Endometrium (tissue), 2 donors: ENCODE measurements at regions not wholly inside any gene's neighbourhood (a gene's known extent, or its start where the extent isn't known, plus 50 kb on each side); places are given as distances from the start of the nearest gene placed in this dataset.

ENCODE experiments used
- FAIRE-seq: peaks from 2 replicates; lab custom pipeline; 2012; peaks lifted over from hg19 to GRCh38; lab: Jason Lieb, UNC
- donor health status: control.
- donor health status: control.

DNA sequence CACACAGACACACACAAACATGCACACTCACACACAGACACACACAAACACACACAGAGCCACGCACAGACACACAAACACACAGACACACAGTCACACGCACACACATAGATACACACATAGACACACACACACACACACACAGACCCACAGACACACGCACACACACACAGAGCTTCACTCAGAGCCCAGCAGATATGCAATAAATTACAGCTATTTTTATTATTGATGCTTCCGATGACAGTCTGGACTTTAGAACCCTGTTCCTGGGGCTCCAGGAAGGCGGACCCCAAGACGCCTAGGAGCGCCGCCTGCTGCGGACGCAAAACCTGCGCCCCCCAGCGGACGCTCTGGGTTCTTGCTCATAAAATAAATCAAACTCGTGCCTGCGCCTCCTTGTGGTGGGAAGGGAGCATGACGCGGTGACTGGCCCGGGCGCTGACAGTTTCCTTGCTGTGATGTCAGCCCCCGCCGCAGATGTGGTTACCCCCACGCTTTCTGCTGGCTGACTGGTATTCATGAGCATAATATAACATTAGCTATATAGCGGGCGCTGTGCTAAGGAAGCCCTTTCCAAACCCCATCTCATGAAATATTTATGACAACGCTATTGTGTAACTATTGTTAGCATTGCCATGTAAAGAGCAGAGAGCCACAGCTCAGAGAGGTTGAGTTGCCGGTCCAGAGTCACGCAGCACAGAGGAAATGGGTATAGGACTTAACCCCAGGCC, 64.4 kb upstream of the TM9SF2 start:
- no peak for FAIRE-seq

DNA sequence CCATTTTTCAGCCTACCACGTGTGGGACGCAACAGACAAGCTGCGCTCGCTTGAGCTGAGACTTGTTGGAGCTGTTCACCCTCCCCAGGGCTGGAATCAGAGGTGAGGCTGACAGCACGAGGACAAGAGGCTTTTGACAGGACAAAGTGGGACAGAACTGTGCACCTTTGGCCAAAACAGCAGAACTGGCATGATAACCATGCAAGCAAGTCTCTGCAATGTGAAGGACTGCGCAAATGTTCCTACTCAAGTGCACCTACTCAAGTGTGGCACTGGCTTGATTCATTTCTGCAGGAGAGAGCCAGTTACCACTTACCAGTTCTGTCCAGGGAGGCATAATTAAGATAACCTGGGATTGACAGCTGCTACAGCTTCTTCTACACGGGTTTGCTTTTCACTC, 62.2 kb upstream of the TM9SF2 start:
- FAIRE-seq = no peak

GRCh38 chr13:99439850-99440604, 61.2 kb upstream of the TM9SF2 start:
- no peak for FAIRE-seq

DNA sequence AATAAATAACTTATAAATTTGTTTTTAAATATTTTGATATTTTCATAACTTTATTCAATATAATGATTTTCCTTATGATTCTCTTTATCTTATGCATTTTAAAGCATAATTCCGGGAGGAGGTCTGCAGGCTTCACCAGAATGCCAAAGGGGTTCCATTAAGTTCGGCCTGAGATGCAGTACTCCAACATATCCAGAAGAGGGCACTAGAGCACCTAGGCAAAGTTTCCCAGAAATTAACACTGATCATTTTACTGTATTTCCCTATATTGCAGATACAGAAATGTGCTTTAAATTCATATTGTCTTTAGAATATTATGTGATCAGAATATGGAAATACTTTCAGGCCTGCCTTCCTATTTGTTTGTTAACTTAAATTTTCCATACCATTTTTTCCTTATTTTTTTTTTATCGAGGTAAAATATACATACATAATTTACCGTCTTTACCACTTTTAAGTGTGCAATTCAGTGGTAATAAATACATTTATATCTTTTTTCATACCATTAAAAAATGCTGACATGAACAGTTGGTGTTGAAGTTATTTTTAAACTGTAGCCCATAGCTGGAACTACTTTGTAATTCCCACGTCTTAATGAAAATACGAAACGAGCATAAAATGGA, 58.9 kb upstream of the TM9SF2 start:
- peak; percentile 72 for FAIRE-seq

DNA sequence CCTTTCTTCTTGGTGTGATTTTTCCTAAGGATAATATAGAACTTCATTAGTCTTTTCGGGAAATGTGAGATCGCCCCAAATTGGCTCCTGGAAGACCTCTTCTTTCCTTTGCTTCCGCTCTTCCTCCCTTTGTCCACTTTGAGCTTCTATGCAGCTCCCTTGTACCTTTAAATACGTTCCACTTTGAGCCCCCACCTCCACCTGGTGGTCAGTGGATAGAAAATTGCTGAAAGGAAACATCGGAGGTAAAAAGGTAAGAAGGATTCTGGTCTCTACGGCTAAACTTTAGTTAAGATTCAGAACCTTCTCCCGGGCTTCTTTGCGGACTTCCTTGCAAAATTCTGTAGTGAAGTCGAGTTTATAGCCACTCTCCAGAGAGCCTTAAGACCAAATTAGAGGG, 55.0 kb upstream of the TM9SF2 start:
- FAIRE-seq = no peak

- FAIRE-seq = no peak
These were observed 52.7 kb upstream of the TM9SF2 start for GRCh38 chr13:99448546-99448945.

GRCh38 chr13:99450416-99450815, 50.9 kb upstream of the TM9SF2 start:
- no peak for FAIRE-seq
